ENCODE measurements at regions not wholly inside any gene's neighbourhood (a gene's known extent, or its start where the extent isn't known, plus 50 kb on each side); places are given as distances from the start of the nearest gene placed in this dataset.

GRCh38 chr3:143185401-143185800 lies 65.8 kb downstream of the CHST2 start:
- TF ChIP-seq TOX (CRISPR knock-in tag; IDR thresholded peaks at IDR 0.05; ENCODE audit: borderline replicate concordance) = no peak
- no peak for TF ChIP-seq SNAI2 (CRISPR knock-in tag; IDR thresholded peaks at IDR 0.05)
- TF ChIP-seq ZFP30 (CRISPR knock-in tag; IDR thresholded peaks at IDR 0.05) = no peak
- no peak for TF ChIP-seq TSHZ2 (CRISPR knock-in tag; IDR thresholded peaks at IDR 0.05)
- TF ChIP-seq PPARA (CRISPR knock-in tag; IDR thresholded peaks at IDR 0.05; ENCODE audit: borderline replicate concordance) = no peak
- TF ChIP-seq ZC3H10 (CRISPR knock-in tag; IDR thresholded peaks at IDR 0.05) = no peak
- TF ChIP-seq POU6F1 (CRISPR knock-in tag; IDR thresholded peaks at IDR 0.05; ENCODE audit: borderline replicate concordance, low read depth) = no peak
- TF ChIP-seq BACH2 (CRISPR knock-in tag; IDR thresholded peaks at IDR 0.05; ENCODE audit: borderline replicate concordance) = no peak
- no peak for ATAC-seq

GRCh38 chr3:143187111-143187510 lies 67.5 kb downstream of the CHST2 start:
- TF ChIP-seq TOX (CRISPR knock-in tag; IDR thresholded peaks at IDR 0.05; ENCODE audit: borderline replicate concordance) = no peak
- TF ChIP-seq ARNTL (CRISPR knock-in tag; IDR thresholded peaks at IDR 0.05; ENCODE audit: borderline replicate concordance, low read depth) = no peak
- ATAC-seq = peak; percentile 21; the same call in 1 of the 3 replicates

- ATAC-seq = no peak
- TF ChIP-seq RARB (CRISPR knock-in tag; IDR thresholded peaks at IDR 0.05) = no peak
- no peak for TF ChIP-seq TCF4 (CRISPR knock-in tag; IDR thresholded peaks at IDR 0.05; ENCODE audit: borderline replicate concordance)
- no peak for TF ChIP-seq CSDC2 (CRISPR knock-in tag; IDR thresholded peaks at IDR 0.05)
- TF ChIP-seq ESRRG (CRISPR knock-in tag; IDR thresholded peaks at IDR 0.05) = no peak
- TF ChIP-seq GLIS3 (CRISPR knock-in tag; IDR thresholded peaks at IDR 0.05) = no peak
- TF ChIP-seq ZNF565 (CRISPR knock-in tag; conservative IDR thresholded peaks at IDR 0.05; ENCODE audit: low read depth) = no peak
- no peak for TF ChIP-seq PATZ1 (CRISPR knock-in tag; IDR thresholded peaks at IDR 0.05; ENCODE audit: borderline replicate concordance)
- TF ChIP-seq ZFP3 (CRISPR knock-in tag; IDR thresholded peaks at IDR 0.05) = no peak
- TF ChIP-seq OSR1 (CRISPR knock-in tag; IDR thresholded peaks at IDR 0.05) = no peak
- TF ChIP-seq SNAI2 (CRISPR knock-in tag; IDR thresholded peaks at IDR 0.05) = no peak
- no peak for TF ChIP-seq TOX (CRISPR knock-in tag; IDR thresholded peaks at IDR 0.05; ENCODE audit: borderline replicate concordance)
- no peak for TF ChIP-seq BACH2 (CRISPR knock-in tag; IDR thresholded peaks at IDR 0.05; ENCODE audit: borderline replicate concordance)
- TF ChIP-seq CSRNP3 (CRISPR knock-in tag; IDR thresholded peaks at IDR 0.05) = no peak
- no peak for TF ChIP-seq CREB5 (CRISPR knock-in tag; IDR thresholded peaks at IDR 0.05; ENCODE audit: low read depth)
- TF ChIP-seq ZNF8 (CRISPR knock-in tag; IDR thresholded peaks at IDR 0.05) = no peak
- TF ChIP-seq ZNF70 (CRISPR knock-in tag; IDR thresholded peaks at IDR 0.05) = no peak
- TF ChIP-seq ISL1 (CRISPR knock-in tag; IDR thresholded peaks at IDR 0.05) = no peak
- TF ChIP-seq ZC3H10 (CRISPR knock-in tag; IDR thresholded peaks at IDR 0.05) = no peak
- TF ChIP-seq PPARA (CRISPR knock-in tag; IDR thresholded peaks at IDR 0.05; ENCODE audit: borderline replicate concordance) = no peak
- no peak for TF ChIP-seq ARNTL (CRISPR knock-in tag; IDR thresholded peaks at IDR 0.05; ENCODE audit: borderline replicate concordance, low read depth)
Measured at GRCh38 chr3:143188881-143189280, 69.3 kb downstream of the CHST2 start.

Measured in SK-N-SH treated with all-trans-retinoic acid at 6 μM for 48 hours (cell line).